Neural progenitor cell (in vitro differentiated cells): ENCODE measurements at regions not wholly inside any gene's neighbourhood (a gene's known extent, or its start where the extent isn't known, plus 50 kb on each side); places are given as distances from the start of the nearest gene placed in this dataset.

ENCODE experiments used
- DNase-seq: peaks from one replicate; pipeline ENCODE4 v3.0.0-alpha.2; 2016; ENCODE audit warnings: low spot score
- H2AFZ ChIP-seq: fragments of 200-600 bp; sonication (generic); replicated peaks from 2 replicates; pipeline ENCODE4 v1.6.1; 2016; ENCODE audit warnings: antibody characterized with exemption
- H3F3A ChIP-seq: fragments of 200-600 bp; sonication (generic); 2 replicates; pipeline ENCODE4 v1.6.1; 2016; ENCODE audit warnings: antibody characterized with exemption, low read depth
- H3K27ac ChIP-seq: fragments of 200-600 bp; sonication (generic); 2 replicates; pipeline ENCODE4 v1.5.1; 2016; ENCODE audit warnings: mild to moderate bottlenecking
- H3K27me3 ChIP-seq: fragments of 200-600 bp; sonication (generic); 2 replicates; pipeline ENCODE4 v1.6.1; 2016; ENCODE audit warnings: mild to moderate bottlenecking, moderate library complexity
- H3K36me3 ChIP-seq: fragments of 200-600 bp; sonication (generic); 2 replicates; pipeline ENCODE4 v1.5.1; 2016
- H3K4me1 ChIP-seq: fragments of 200-600 bp; sonication (generic); 2 replicates; pipeline ENCODE4 v1.6.1; 2016; ENCODE audit warnings: mixed run types
- H3K4me2 ChIP-seq: fragments of 200-600 bp; sonication (generic); 2 replicates; pipeline ENCODE4 v1.6.1; 2016
- H3K4me3 ChIP-seq: fragments of 200-600 bp; sonication (generic); 2 replicates; pipeline ENCODE4 v1.5.1; 2016
- H3K79me2 ChIP-seq: fragments of 200-600 bp; sonication (generic); 2 replicates; pipeline ENCODE4 v1.6.1; 2016; ENCODE audit warnings: low read depth
- H3K9ac ChIP-seq: fragments of 200-600 bp; sonication (generic); 2 replicates; pipeline ENCODE4 v1.6.1; 2016
- H3K9me3 ChIP-seq: fragments of 200-600 bp; sonication (generic); 2 replicates; pipeline ENCODE4 v1.5.1; 2016; ENCODE audit warnings: low read depth
- H4K20me1 ChIP-seq: fragments of 200-600 bp; sonication (generic); 2 replicates; pipeline ENCODE4 v1.6.1; 2016; ENCODE audit warnings: low read depth
- H3K27ac Mint-ChIP-seq: 3 replicates; pipeline ENCODE4 v1.8.0; 2021; ENCODE audit warnings: mixed read lengths
- H3K27me3 Mint-ChIP-seq: 2 replicates; pipeline ENCODE4 v1.8.0; 2022; ENCODE audit warnings: low read depth, mild to moderate bottlenecking, inconsistent platforms, moderate library complexity, mixed read lengths; ENCODE audit not compliant: insufficient read depth
- H3K36me3 Mint-ChIP-seq: 3 replicates; pipeline ENCODE4 v1.8.0; 2021; ENCODE audit warnings: mixed read lengths
- H3K4me1 Mint-ChIP-seq: 3 replicates; pipeline ENCODE4 v1.8.0; 2021; ENCODE audit warnings: mixed read lengths
- H3K4me3 Mint-ChIP-seq: 3 replicates; pipeline ENCODE4 v1.8.0; 2021; ENCODE audit warnings: mild to moderate bottlenecking, moderate library complexity, mixed read lengths
- H3K9me3 Mint-ChIP-seq: 3 replicates; pipeline ENCODE4 v1.8.0; 2020; ENCODE audit warnings: mixed read lengths
- CTCF ChIP-seq: fragments of 200-600 bp; sonication (generic); IDR thresholded peaks from 2 replicates; pipeline ENCODE4 v1.5.1; 2017; ENCODE audit warnings: antibody characterized with exemption, mild to moderate bottlenecking
- EZH2 ChIP-seq: fragments of 200-600 bp; sonication (generic); IDR thresholded peaks from 2 replicates; pipeline ENCODE4 v1.6.1; 2017; ENCODE audit warnings: antibody characterized with exemption, mild to moderate bottlenecking, moderate library complexity
- EZH2phosphoT487 ChIP-seq: fragments of 200-600 bp; sonication (generic); IDR thresholded peaks from 2 replicates; pipeline ENCODE4 v1.6.1; 2017; ENCODE audit warnings: antibody characterized with exemption

DNA sequence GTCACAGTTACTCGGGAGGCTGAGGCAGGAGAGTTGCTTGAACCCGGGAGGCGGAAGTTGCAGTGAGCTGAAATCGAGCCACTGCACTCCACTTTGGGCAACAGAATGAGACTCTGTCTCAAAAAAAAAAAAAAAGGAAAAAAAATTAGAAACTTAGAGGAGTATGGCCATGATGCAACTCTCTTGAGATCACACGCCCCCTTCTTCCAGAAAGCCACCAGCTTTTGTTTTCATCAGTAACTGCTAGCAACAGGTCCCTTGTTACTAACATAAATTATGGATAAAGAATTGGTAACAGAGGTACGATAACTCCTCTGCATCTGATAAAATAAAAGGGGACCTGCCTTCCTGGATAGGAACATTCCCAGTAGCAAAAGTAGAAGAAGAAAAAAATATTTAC lies 308.2 kb downstream of the CD83 start:
- Histone ChIP-seq H4K20me1 (no peaks in the 10 kb centered on the region), H3K4me3 (no peak overlapping the region), H3K9ac (no peak overlapping the region), H3F3A (no peaks in the 10 kb centered on the region), H3K79me2 (no peaks in the 10 kb centered on the region), H3K4me2 (no peak overlapping the region), H3K9me3 (no peaks in the 10 kb centered on the region), H3K27me3 (no peaks in the 10 kb centered on the region), H3K36me3 (no peaks in the 10 kb centered on the region), H3K27ac (no peak overlapping the region), H2AFZ (no peak overlapping the region), H3K4me1 (no peaks in the 10 kb centered on the region)
- Mint-ChIP-seq H3K4me1 (peaks cover 10% of the 10 kb centered on the region), H3K27ac (no peak overlapping the region), H3K27me3 (peaks cover 12% of the 10 kb centered on the region), H3K36me3 (no peaks in the 10 kb centered on the region), H3K4me3 (no peak overlapping the region), H3K9me3 (peaks cover 2% of the 10 kb centered on the region)
- no peak for DNase-seq
- no peak for TF ChIP-seq EZH2phosphoT487
- TF ChIP-seq CTCF: no peak
- TF ChIP-seq EZH2: no peak

DNA sequence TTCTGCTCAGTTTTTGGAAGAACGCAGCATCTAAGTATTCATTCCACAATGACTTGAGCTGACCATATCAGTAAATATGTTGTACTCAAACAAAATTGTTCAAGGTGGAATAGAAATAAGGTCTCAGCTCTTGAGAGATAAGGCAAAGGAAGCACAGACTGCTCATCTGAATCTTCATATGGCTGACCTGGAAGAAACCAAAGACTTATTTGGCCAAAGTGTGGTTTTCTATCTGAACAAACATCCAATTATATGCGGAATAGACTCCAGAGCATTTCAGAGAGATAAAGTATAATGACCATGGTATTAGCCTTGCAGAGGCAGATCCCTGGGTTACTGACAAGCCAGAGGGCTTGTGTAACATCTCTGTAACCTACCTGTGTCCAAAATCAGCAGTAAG lies 308.7 kb downstream of the CD83 start:
- H3K4me1 ChIP-seq: no peaks in the 10 kb centered on the region
- H3K4me3 Mint-ChIP-seq: no peak overlapping the region
- DNase-seq: no peak
- H3K4me2 ChIP-seq: no peak overlapping the region
- H3K4me1 Mint-ChIP-seq: peaks cover 11% of the 10 kb centered on the region
- H3K9me3 ChIP-seq: no peaks in the 10 kb centered on the region
- H4K20me1 ChIP-seq: no peaks in the 10 kb centered on the region
- no peak overlapping the region for H3K4me3 ChIP-seq
- H3F3A ChIP-seq: no peaks in the 10 kb centered on the region
- H3K9ac ChIP-seq: no peak overlapping the region
- no peak for TF ChIP-seq EZH2
- TF ChIP-seq EZH2phosphoT487: no peak
- no peak for TF ChIP-seq CTCF
- H3K79me2 ChIP-seq: no peaks in the 10 kb centered on the region
- no peak overlapping the region for H3K27ac ChIP-seq
- no peak overlapping the region for H3K27ac Mint-ChIP-seq
- H3K36me3 ChIP-seq: no peaks in the 10 kb centered on the region
- no peak overlapping the region for H2AFZ ChIP-seq
- no peaks in the 10 kb centered on the region for H3K27me3 ChIP-seq
- H3K9me3 Mint-ChIP-seq: peaks cover 2% of the 10 kb centered on the region
- H3K36me3 Mint-ChIP-seq: no peaks in the 10 kb centered on the region
- peaks cover 12% of the 10 kb centered on the region for H3K27me3 Mint-ChIP-seq

DNA sequence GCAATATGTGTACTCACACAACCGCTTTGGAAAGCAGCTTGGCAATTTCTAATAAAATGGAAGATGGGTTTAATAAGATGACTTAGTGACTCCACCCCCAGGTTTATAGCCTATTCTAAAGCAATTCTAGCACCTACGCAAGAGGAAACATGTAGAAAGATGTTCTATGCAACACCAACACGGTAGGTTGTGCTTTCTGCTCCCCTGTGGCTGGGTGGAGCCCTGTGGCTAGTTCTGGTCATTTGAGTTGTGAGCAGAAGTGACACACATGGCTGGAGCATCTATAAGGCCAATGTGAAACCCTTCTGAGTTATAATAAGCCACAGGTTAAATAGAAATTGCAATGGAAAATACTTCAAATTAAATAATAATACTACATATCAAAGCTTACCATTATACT lies 310.7 kb downstream of the CD83 start:
- Histone ChIP-seq H3K9ac (no peak overlapping the region), H3K27ac (no peak overlapping the region), H3K27me3 (no peaks in the 10 kb centered on the region), H3K4me1 (no peaks in the 10 kb centered on the region), H3F3A (no peaks in the 10 kb centered on the region), H3K79me2 (no peaks in the 10 kb centered on the region), H2AFZ (no peak overlapping the region), H3K36me3 (no peaks in the 10 kb centered on the region), H3K4me2 (no peak overlapping the region), H3K9me3 (no peaks in the 10 kb centered on the region), H3K4me3 (no peak overlapping the region), H4K20me1 (no peaks in the 10 kb centered on the region)
- H3K27me3 Mint-ChIP-seq: peaks cover 9% of the 10 kb centered on the region
- H3K4me3 Mint-ChIP-seq: no peak overlapping the region
- no peak for TF ChIP-seq CTCF
- no peak for TF ChIP-seq EZH2
- no peak for TF ChIP-seq EZH2phosphoT487
- H3K9me3 Mint-ChIP-seq: no peaks in the 10 kb centered on the region
- peaks cover 11% of the 10 kb centered on the region for H3K4me1 Mint-ChIP-seq
- H3K36me3 Mint-ChIP-seq: no peaks in the 10 kb centered on the region
- DNase-seq: no peak
- H3K27ac Mint-ChIP-seq: no peak overlapping the region

DNA sequence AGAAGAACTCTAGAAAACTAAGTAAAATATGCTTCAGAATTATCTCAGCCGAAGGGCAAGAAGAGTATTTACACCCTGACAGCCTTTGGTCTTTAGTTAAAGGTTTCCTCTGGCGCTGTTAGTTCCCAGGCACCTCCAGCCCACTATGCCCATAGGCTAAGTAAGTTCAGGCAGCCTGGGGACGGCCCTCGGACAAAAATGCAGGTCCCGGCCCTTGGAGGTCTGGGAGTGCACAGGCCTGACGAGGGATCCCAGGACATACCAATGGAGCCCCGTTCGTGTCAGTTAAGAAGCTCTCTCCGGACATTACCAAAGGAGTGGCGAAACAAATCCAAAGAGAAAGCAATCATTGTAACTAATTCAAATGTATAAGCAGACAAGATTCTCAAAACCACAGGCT lies 311.8 kb downstream of the CD83 start:
- peak overlapping the region; percentile 32 for H2AFZ ChIP-seq
- Mint-ChIP-seq H3K4me1 (peaks cover 10% of the 10 kb centered on the region), H3K4me3 (no peak overlapping the region), H3K9me3 (no peaks in the 10 kb centered on the region), H3K27ac (no peak overlapping the region), H3K27me3 (peaks cover 9% of the 10 kb centered on the region), H3K36me3 (no peaks in the 10 kb centered on the region)
- no peaks in the 10 kb centered on the region for H3K9me3 ChIP-seq
- no peaks in the 10 kb centered on the region for H3K79me2 ChIP-seq
- DNase-seq: peak; percentile 41
- H3K9ac ChIP-seq: no peak overlapping the region
- no peaks in the 10 kb centered on the region for H3K36me3 ChIP-seq
- H3F3A ChIP-seq: no peaks in the 10 kb centered on the region
- H4K20me1 ChIP-seq: no peaks in the 10 kb centered on the region
- H3K4me3 ChIP-seq: no peak overlapping the region
- no peak overlapping the region for H3K4me2 ChIP-seq
- no peaks in the 10 kb centered on the region for H3K4me1 ChIP-seq
- TF ChIP-seq CTCF: no peak
- no peak for TF ChIP-seq EZH2phosphoT487
- no peak for TF ChIP-seq EZH2
- no peaks in the 10 kb centered on the region for H3K27me3 ChIP-seq
- no peak overlapping the region for H3K27ac ChIP-seq
